Left kidney (tissue), 1 donor: ENCODE measurements at regions not wholly inside any gene's neighbourhood (a gene's known extent, or its start where the extent isn't known, plus 50 kb on each side); places are given as distances from the start of the nearest gene placed in this dataset.

Experiments
- DNase-seq: peaks from one replicate; pipeline ENCODE4 v3.0.0-alpha.2; 2013

DNA sequence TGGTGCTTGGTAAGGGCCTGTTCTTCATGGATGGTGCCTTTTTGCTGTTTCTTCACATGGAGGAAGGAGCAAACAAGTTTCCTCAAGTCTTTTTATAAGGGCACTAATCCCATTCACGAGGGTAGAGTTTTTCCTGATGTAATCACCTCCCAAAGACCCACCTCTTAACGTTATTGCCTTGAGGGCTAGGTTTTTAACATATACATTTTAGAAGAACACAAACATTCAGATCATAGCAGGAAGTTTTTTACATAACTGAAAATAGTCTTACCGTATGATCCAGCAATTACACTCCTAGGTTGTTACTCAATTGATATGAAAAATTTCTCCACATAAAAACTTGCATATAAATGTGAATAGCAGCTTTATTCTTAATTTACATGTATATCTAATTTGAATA lies 976.3 kb downstream of the DSC3 start:
- DNase-seq: no peak

- DNase-seq: no peak
Measured at GRCh38 chr18:30057398-30057797, 985.1 kb downstream of the DSC3 start.

DNA sequence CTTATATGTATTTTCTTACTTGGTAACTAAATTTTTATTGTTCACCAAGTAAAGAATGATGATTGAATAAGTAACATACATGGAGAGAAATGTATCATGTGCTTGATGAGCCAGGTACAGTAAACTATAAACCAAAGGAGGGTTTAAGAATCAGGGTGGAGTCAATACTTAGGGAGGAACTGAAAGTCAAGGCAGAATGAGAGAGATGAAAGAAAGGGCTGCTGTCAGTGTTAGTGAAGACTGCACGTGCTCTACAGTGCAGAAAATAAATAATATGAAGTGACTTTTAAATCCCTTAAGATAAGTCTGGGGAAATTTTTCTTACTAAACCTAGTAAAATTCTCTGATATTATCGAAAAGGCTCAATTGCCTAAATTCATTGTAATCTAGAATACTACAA lies 986.0 kb downstream of the DSC3 start:
- DNase-seq: no peak

GRCh38 chr18:30044496-30044895 lies 998.0 kb downstream of the DSC3 start:
- no peak for DNase-seq

DNA sequence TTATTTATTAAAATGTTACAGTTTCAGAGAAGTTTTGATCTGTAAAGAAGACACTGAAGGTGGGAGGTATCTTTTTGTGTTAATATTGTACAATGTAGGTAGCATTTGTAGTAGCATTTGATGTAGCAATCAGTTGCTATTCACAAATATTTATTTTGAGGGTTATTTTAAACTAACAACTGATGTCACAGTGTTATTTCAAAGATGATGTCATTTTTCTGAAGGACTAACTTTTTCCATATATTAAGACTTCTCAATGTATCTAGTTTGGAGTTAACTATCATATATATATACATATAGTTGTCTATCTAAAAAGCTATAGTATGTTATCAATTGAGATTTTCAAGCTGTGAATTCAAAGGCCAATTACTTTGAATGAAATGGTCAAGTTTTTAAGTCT lies 1003.3 kb downstream of the DSC3 start:
- DNase-seq: no peak

GRCh38 chr18:30034818-30035217 lies 1007.7 kb downstream of the DSC3 start:
- no peak for DNase-seq

DNA sequence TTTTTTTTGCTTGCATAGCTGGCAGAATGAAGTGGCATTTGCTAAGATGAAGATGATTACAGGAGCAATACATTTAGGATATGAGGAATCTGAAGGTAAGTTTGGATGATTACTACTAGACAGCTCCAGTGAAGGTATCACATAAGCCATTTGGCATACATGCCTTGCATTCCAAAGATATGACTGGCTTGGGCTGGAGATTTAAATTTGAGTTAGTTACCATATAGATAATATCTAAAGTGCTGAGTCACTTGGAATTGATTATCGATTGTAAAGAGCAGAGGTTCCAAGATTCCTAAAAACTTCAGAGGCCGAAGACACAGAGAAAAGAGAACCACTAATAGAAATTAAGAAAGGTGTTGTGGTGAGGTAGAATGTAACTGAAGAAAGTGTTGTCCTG lies 1026.4 kb downstream of the DSC3 start:
- DNase-seq: no peak

GRCh38 chr18:30004965-30005364 lies 1037.6 kb downstream of the DSC3 start:
- no peak for DNase-seq

DNA sequence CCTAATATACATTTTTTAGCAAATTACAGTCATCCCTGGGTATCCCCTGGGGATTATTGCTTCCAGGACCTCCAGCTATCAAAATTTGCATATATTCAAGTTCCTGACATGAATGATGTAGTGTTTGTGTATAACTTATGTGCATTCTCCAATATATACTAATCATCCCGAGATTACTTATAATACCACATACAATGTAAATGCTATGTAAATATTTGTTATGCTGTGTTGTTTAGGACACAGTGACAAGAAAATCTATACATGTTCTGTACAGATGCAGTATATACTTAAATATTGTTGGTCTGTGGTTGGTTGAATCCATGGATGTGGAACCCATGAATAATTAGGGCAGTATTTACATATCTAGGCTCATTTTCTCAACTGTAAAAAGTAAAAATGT lies 1060.3 kb downstream of the DSC3 start:
- no peak for DNase-seq

DNA sequence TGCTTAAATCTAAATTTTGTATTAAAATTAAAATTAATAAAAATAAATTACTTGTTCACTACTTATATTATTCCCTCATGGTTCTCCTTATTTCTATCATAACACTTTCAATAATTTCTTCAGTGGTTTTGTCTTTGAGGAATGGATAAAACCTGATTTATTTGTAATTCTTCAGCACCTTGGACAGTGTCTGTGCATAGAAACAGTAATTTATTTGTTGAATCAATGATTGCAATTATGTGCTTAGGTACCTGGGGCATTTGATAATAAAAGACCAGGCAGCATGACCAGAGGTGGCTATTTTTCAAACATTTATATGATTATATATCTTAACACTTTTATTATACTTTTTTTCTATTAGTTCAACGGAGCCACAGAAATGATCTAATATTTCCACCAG lies 1062.7 kb downstream of the DSC3 start:
- peak; percentile 1 for DNase-seq

GRCh38 chr18:29969876-29970275 lies 1072.7 kb downstream of the DSC3 start:
- no peak for DNase-seq

DNA sequence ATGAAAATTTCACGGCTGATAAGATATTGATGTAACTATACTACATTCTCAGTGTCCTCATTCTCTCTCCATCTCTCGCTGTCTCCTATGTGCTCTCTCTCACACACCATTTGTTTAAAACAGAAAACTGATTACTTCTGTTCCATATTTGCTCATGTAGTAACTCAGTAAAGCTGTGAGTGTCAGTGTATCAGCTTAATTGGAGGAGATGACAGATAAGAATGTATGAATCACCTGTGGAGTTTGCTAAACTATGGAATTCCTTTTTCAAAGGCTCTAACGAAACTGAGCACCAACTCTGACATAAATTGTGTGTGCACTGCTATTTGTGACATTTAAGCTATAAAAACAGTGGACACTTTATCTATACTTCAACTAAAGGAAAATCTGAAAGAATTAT lies 1080.0 kb downstream of the DSC3 start:
- no peak for DNase-seq

GRCh38 chr18:29960539-29960938 lies 1082.0 kb downstream of the DSC3 start:
- no peak for DNase-seq

DNA sequence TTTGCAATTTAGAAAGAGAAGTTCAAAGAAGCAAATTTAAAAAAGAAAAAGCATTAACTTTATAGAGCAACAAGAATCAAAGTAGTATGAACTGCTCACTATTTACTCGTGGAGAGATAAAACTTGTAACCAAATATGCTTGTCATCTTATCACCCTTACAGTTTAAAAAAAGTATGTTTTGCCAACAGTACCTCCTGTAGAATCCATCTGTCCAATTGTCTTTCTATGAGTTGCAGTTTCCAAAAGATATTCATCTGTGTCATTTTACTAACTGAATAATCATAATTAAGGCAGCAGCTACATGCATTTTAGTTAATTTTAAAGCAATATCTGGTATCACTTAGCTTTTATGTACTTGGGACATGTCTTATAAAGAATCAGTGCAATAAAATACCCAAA lies 1112.3 kb downstream of the DSC3 start:
- no peak for DNase-seq

DNA sequence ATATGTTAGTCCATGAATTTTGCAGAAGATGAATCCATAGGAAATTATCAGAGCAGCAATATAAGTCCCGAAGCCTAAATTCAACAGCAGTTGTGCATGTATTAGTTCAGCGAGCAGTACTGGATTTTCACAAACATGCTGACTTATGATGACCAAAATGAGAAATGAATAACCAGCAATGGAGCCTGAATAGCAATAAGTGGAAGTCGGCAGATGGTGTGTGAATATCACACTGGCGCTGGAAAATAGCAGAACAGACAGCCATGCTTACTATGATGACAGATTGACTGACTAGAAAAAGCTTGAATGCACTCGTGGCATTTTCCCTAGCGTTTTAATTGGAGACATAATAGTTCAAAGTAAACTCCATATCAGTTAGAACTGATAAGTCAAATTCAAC lies 1114.5 kb downstream of the DSC3 start:
- no peak for DNase-seq

- no peak for DNase-seq
Measured at GRCh38 chr18:29925566-29925965, 1117.0 kb downstream of the DSC3 start.

DNA sequence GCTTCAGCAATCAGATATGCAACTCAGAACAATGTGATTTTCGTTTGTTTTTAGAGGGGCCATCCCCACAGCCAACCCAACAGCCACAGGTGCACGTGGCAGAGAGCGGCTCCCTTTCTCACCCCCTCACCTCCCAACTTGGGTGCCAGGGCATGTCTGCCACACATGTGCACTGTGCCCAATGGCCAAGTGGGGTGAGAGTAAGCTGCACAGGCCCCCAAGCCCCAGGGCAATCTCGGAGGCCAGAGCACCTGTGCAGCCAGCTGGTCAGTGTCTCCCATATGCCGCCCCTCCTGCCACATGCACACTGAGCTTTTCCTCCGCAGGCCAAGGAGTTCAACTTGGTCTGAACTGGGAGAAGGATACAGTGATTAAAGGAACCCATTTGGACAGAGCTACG lies 1130.2 kb downstream of the DSC3 start:
- no peak for DNase-seq

DNA sequence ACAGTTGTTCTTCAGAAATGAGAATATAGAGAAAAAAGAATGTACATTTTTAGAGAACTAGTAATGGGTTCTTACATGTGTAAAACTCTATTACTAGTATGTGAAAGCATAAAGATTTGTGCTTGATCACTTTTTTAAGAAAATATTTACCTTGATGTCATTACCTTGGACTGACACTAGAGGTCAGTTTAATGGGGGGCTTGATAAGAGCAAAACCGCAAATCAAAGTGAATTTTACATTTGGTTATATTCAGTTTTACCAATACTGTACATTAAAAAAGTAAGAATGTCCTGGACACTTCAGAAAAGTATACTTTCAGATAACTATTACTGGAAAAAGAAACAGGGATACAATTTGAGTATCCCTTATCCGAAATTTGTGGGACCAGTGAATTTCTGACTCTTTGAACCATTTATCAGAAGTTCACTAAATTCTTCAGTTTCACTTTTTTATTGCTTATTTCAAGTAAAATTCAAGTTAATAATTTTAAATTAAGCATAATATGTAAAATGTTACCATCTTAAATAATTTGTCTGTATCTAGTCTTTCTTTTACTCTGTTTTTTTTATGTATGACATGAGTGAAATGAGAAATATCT lies 1149.5 kb downstream of the DSC3 start:
- DNase-seq: no peak

DNA sequence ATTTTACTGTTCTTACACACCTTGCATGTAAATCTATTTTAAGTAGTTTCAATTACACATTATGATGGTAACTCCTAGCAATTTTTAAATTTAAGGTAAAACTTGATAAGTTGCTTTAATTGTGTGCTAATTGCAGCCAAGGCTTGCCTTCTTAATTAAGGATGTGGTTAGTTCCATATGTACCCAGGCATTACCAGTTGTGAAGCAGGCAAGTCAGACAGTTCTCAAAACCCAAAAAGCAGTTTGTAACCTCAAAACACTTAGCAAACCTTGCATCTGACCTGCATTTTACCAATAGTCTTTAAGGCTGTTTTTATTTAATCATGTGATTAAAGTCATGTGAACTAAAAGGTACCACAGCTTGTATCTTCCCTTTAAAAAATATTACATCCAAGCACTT lies 1159.4 kb downstream of the DSC3 start:
- DNase-seq: no peak

GRCh38 chr18:29882620-29883019 lies 1159.9 kb downstream of the DSC3 start:
- no peak for DNase-seq

DNA sequence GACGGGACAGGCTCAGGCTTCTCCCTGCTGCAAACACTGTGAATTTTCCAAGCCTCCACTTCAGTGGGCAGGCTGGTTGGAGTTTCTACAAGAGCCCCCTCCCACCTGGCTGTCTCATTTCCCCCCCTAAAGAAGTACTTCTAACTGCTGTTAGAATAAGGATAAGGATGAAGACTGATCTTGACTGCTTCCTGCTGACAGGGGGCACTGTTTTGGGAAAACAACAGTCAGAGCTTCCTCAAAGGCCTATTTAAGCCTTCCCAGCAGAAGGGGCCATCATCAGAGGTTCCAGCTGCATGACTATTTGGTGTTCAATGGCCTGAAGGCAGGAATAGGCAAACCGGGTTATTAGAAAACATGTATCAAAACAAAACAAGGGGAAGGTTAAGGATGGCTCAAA lies 1162.8 kb downstream of the DSC3 start:
- DNase-seq: no peak

DNA sequence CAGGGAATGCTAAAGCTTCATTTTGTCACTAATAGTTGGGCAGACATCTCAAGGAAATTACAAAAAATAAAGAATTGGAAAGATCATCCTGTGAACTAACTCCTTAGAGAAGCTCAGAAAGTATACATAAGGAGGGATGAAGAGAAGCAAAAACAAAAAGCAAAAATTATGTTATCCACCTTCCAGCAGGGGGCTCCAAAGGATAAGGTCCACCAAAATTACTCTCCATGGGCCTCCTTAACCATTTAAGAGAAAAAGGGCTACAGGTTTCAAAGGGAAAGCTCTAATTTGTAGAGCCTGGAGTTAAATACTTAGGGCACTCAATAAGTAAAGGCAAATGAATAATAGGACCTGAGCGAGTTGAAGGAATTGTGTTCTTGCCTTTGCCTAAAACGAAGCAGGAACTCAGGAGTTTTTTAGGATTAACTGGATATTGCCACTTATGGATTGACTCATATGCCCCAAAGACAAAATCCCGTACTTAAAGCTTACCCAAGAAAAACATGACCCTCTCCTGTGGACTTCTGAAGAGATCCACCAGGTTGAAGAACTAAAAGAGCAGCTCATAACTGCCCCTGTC lies 1167.9 kb downstream of the DSC3 start:
- DNase-seq: peak; percentile 42

DNA sequence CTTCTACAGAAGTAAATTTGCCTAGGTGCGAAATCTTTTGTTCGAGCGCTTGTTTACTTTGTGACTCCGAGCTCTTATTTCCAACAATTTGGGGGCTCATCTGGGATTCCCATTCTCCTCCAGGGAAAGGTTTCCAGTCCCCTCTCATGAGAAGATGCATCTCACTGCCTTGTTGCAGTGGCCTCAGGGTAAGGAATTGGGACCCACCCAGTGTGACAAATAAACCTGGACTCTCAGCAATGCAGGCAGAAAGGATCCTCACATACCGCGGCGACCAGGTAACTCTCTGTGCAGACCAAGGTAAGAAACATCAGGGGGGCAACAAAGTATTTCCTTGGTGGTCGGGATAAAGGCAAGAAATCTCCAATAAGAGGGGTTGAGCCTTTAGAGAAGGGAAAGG lies 1169.3 kb downstream of the DSC3 start:
- DNase-seq: no peak

DNA sequence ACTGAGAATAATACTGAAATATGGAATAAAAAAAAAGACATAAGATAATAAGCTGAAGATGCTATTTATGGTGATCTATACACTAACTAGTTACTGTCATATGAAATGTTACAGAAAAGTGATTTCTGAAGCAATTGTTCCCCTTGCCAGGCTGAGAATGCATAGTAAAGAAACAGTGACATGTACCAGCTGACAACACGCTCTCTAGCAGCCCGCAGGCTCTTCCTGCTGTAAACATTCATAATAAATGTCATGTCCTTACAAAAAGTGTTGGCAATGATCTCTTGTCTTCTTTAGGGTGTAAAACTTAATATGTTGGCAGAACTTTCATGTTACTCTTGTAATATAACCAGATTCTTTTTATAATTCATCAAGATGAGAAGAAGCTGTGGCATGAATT lies 1171.3 kb downstream of the DSC3 start:
- no peak for DNase-seq

- DNase-seq: no peak
Measured at GRCh38 chr18:29862824-29863223, 1179.7 kb downstream of the DSC3 start.
